A673 (cell line): ENCODE measurements at regions not wholly inside any gene's neighbourhood (a gene's known extent, or its start where the extent isn't known, plus 50 kb on each side); places are given as distances from the start of the nearest gene placed in this dataset.

Source experiments
- CTCF ChIP-seq: fragments of 300-800, 200-600 bp; sonication (generic); conservative IDR thresholded peaks from 2 replicates; pipeline ENCODE4 v1.5.1; 2017; ENCODE audit warnings: low read depth, mild to moderate bottlenecking, antibody characterized with exemption, low read length, moderate library complexity, mixed read lengths
- EZH2 ChIP-seq: fragments of 200-600 bp; sonication (generic); IDR thresholded peaks from 2 replicates; pipeline ENCODE4 v1.6.1; 2017; ENCODE audit warnings: borderline replicate concordance, low read depth, mild to moderate bottlenecking, mixed read lengths, antibody characterized with exemption, low read length; ENCODE audit not compliant: poor library complexity, severe bottlenecking

- no peak for TF ChIP-seq CTCF
- TF ChIP-seq EZH2, result no peak
Observed at GRCh38 chr1:30320581-30320890, 402.8 kb downstream of the MATN1 start.
